ENCODE measurements at regions not wholly inside any gene's neighbourhood (a gene's known extent, or its start where the extent isn't known, plus 50 kb on each side); places are given as distances from the start of the nearest gene placed in this dataset.
"Not testable (repeated sequence)": the region's sequence is repeated elsewhere in the genome, so short reads cannot be mapped to it uniquely, and the experiment has no call there.

GRCh38 chr5:136547096-136547495, 181.8 kb upstream of the TRPC7 start:
- intact Hi-C loops (cut with micrococcal nuclease) = not testable (repeated sequence)

GRCh38 chr5:136546441-136546840, 181.1 kb upstream of the TRPC7 start:
- intact Hi-C loops (cut with micrococcal nuclease) = not testable (repeated sequence)

GRCh38 chr5:136545031-136545430, 179.7 kb upstream of the TRPC7 start:
- intact Hi-C loops (cut with micrococcal nuclease) = not testable (repeated sequence)

GRCh38 chr5:136538534-136538933, 173.2 kb upstream of the TRPC7 start:
- intact Hi-C loops (cut with micrococcal nuclease) = no loop called here

GRCh38 chr5:136529081-136529480, 163.7 kb upstream of the TRPC7 start:
- intact Hi-C loops (cut with micrococcal nuclease) = no loop called here

GRCh38 chr5:136528481-136529030, 163.2 kb upstream of the TRPC7 start:
- intact Hi-C loops (cut with micrococcal nuclease) = no loop called here

GRCh38 chr5:136527311-136527710, 162.0 kb upstream of the TRPC7 start:
- intact Hi-C loops (cut with micrococcal nuclease) = no loop called here

GRCh38 chr5:136526791-136527190, 161.4 kb upstream of the TRPC7 start:
- intact Hi-C loops (cut with micrococcal nuclease) = no loop called here

GRCh38 chr5:136526021-136526420, 160.7 kb upstream of the TRPC7 start:
- intact Hi-C loops (cut with micrococcal nuclease) = no loop called here

GRCh38 chr5:136525597-136525996, 160.3 kb upstream of the TRPC7 start:
- intact Hi-C loops (cut with micrococcal nuclease) = no loop called here

GRCh38 chr5:136522217-136522956, 157.0 kb upstream of the TRPC7 start:
- intact Hi-C loops (cut with micrococcal nuclease) = no loop called here

- intact Hi-C loops (cut with micrococcal nuclease) = no loop called here
Observed at GRCh38 chr5:136521696-136522095, 156.4 kb upstream of the TRPC7 start.

GRCh38 chr5:136518814-136519213, 153.5 kb upstream of the TRPC7 start:
- intact Hi-C loops (cut with micrococcal nuclease) = no loop called here

- intact Hi-C loops (cut with micrococcal nuclease) = no loop called here
Observed at GRCh38 chr5:136518174-136518573, 152.8 kb upstream of the TRPC7 start.

GRCh38 chr5:136517755-136518154, 152.4 kb upstream of the TRPC7 start:
- intact Hi-C loops (cut with micrococcal nuclease) = no loop called here

- intact Hi-C loops (cut with micrococcal nuclease) = no loop called here
Observed at GRCh38 chr5:136516637-136517036, 151.3 kb upstream of the TRPC7 start.

- intact Hi-C loops (cut with micrococcal nuclease) = no loop called here
Observed at GRCh38 chr5:136513430-136513829, 148.1 kb upstream of the TRPC7 start.

GRCh38 chr5:136511046-136511445, 145.7 kb upstream of the TRPC7 start:
- intact Hi-C loops (cut with micrococcal nuclease) = no loop called here

GRCh38 chr5:136510481-136510880, 145.1 kb upstream of the TRPC7 start:
- intact Hi-C loops (cut with micrococcal nuclease) = no loop called here

GRCh38 chr5:136506131-136506530, 140.8 kb upstream of the TRPC7 start:
- intact Hi-C loops (cut with micrococcal nuclease) = no loop called here

- intact Hi-C loops (cut with micrococcal nuclease) = no loop called here
Observed at GRCh38 chr5:136501133-136501532, 135.8 kb upstream of the TRPC7 start.

GRCh38 chr5:136492587-136492986, 127.2 kb upstream of the TRPC7 start:
- intact Hi-C loops (cut with micrococcal nuclease) = no loop called here

GRCh38 chr5:136491806-136492205, 126.5 kb upstream of the TRPC7 start:
- intact Hi-C loops (cut with micrococcal nuclease) = no loop called here

Data from T-helper 2 cell treated with Interferon-gamma antibody and Interleukin-4, amounts not matched to agents 100 ng/mL and 5 ng/mL, for 36 hours (primary cell).